ENCODE measurements at regions not wholly inside any gene's neighbourhood (a gene's known extent, or its start where the extent isn't known, plus 50 kb on each side); places are given as distances from the start of the nearest gene placed in this dataset.

- no peak for TF ChIP-seq EZH2 (IDR thresholded peaks at IDR 0.05; ENCODE audit: borderline replicate concordance, low read depth, low read length, severe bottlenecking)
- TF ChIP-seq, protein P1, sequence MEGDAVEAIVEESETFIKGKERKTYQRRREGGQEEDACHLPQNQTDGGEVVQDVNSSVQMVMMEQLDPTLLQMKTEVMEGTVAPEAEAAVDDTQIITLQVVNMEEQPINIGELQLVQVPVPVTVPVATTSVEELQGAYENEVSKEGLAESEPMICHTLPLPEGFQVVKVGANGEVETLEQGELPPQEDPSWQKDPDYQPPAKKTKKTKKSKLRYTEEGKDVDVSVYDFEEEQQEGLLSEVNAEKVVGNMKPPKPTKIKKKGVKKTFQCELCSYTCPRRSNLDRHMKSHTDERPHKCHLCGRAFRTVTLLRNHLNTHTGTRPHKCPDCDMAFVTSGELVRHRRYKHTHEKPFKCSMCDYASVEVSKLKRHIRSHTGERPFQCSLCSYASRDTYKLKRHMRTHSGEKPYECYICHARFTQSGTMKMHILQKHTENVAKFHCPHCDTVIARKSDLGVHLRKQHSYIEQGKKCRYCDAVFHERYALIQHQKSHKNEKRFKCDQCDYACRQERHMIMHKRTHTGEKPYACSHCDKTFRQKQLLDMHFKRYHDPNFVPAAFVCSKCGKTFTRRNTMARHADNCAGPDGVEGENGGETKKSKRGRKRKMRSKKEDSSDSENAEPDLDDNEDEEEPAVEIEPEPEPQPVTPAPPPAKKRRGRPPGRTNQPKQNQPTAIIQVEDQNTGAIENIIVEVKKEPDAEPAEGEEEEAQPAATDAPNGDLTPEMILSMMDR (IDR thresholded peaks at IDR 0.05; ENCODE audit: borderline replicate concordance, extremely low read depth, low read length, poor library complexity, severe bottlenecking), result no peak
Observed at GRCh38 chr18:47602273-47602897, 328.1 kb downstream of the SMAD2 start.

All from DND-41 (cell line).